Uterus (tissue), 3 donors: ENCODE measurements at regions not wholly inside any gene's neighbourhood (a gene's known extent, or its start where the extent isn't known, plus 50 kb on each side); places are given as distances from the start of the nearest gene placed in this dataset.
A peak's percentile ranks its signal among the peaks of the same experiment; 100 is the strongest.

Experiments used
- DNase-seq, 2 donors: peaks; one replicate each; pipeline ENCODE4 v3.0.0-alpha.2; 2019 to 2020
- H3K27ac ChIP-seq, 2 donors: fragments of 200-600 bp; sonication (generic); 1 replicate in 1 of 2; 2 replicates in 1 of 2; pipeline ENCODE4 v1.5.1; 2016 to 2018
- H3K27me3 ChIP-seq, 2 donors: fragments of 200-600 bp; sonication (generic); one replicate each; pipeline ENCODE4 v1.5.1; 2018 to 2019; ENCODE audit warnings: control low read depth in 1 of 2
- H3K36me3 ChIP-seq, 2 donors: fragments of 200-600 bp; sonication (generic); one replicate each; pipeline ENCODE4 v1.5.1; 2019; ENCODE audit warnings: control low read depth in 1 of 2
- H3K4me1 ChIP-seq, 2 donors: fragments of 200-600 bp; sonication (generic); one replicate each; pipeline ENCODE4 v1.5.1; 2018 to 2019; ENCODE audit warnings: control low read depth in 1 of 2
- H3K4me3 ChIP-seq, 2 donors: fragments of 200-600 bp; sonication (generic); 1 replicate in 1 of 2; 2 replicates in 1 of 2; pipeline ENCODE4 v1.5.1; 2018 to 2019; ENCODE audit warnings: mild to moderate bottlenecking in 1 of 2
- H3K9me3 ChIP-seq, 2 donors: fragments of 200-600 bp; sonication (generic); one replicate each; pipeline ENCODE4 v1.5.1; 2019; ENCODE audit warnings: control low read depth in 1 of 2
- POLR2A ChIP-seq, 2 donors: fragments of 450-650 bp; IDR thresholded peaks; one replicate each; pipeline ENCODE4 v1.6.1; 2016; ENCODE audit warnings: antibody characterized with exemption in 2 of 2, mild to moderate bottlenecking in 1 of 2, moderate library complexity in 1 of 2
- intact Hi-C: fragments of 100-400 bp; cut with DNase I; formaldehyde crosslinking; loops from one replicate; pipeline ENCODE4 v1.15.1; 2023; ENCODE audit warnings: low total_unique reads
- TF ChIP-seq, protein P1 (sequence below), 4 experiments: fragments of 200-600 bp in 2 of 4; fragments of 450-650 bp in 2 of 4; sonication (generic) in 2 of 4; IDR thresholded peaks; one replicate each; pipeline ENCODE4 v1.5.1; 2016 to 2019; ENCODE audit warnings: antibody characterized with exemption in 4 of 4, mild to moderate bottlenecking in 2 of 4, moderate library complexity in 1 of 4
- donor health status: DM: yes; HTN: yes; CAD: no.

- intact Hi-C loops: loop anchor here (10.0 kb wide), 1 partner anchor 375 kb away; no protein-coding TSS in a partner anchor
- Histone ChIP-seq H3K36me3 (no peaks in the 10 kb centered on the region), H3K4me1 (no peaks in the 10 kb centered on the region), H3K9me3 (no peaks in the 10 kb centered on the region), H3K4me3 (no peak overlapping the region), H3K27me3 (no peaks in the 10 kb centered on the region), H3K27ac (no peak overlapping the region)
- TF ChIP-seq POLR2A (IDR thresholded peaks at IDR 0.05): no peak
- TF ChIP-seq, protein P1, sequence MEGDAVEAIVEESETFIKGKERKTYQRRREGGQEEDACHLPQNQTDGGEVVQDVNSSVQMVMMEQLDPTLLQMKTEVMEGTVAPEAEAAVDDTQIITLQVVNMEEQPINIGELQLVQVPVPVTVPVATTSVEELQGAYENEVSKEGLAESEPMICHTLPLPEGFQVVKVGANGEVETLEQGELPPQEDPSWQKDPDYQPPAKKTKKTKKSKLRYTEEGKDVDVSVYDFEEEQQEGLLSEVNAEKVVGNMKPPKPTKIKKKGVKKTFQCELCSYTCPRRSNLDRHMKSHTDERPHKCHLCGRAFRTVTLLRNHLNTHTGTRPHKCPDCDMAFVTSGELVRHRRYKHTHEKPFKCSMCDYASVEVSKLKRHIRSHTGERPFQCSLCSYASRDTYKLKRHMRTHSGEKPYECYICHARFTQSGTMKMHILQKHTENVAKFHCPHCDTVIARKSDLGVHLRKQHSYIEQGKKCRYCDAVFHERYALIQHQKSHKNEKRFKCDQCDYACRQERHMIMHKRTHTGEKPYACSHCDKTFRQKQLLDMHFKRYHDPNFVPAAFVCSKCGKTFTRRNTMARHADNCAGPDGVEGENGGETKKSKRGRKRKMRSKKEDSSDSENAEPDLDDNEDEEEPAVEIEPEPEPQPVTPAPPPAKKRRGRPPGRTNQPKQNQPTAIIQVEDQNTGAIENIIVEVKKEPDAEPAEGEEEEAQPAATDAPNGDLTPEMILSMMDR (IDR thresholded peaks at IDR 0.05): no peak
- no peak for DNase-seq
These were observed 74.3 kb upstream of the CES5A start for GRCh38 chr16:55949518-55949917.

DNA sequence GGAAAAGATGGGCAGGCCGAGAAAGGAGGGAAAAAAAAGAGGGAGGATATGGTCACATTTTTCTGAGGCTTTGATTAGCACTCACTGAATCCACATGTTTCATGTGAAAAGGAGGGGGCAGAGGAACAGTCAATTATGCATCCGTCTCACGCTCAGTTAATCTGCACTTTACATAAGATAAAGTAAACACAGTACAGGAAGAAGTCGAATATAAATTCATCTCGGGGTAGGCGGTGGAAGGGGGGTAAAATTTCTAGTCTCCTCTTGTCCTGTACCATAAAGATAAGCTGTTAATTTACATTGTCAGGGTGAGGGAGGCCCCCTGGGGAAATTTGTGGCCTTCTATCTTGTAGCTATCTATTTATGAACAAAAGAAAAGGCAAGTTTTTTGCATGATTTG, 73.1 kb upstream of the CES5A start:
- TF ChIP-seq POLR2A (IDR thresholded peaks at IDR 0.05): no peak
- TF ChIP-seq, protein P1 (IDR thresholded peaks at IDR 0.05): no peak
- intact Hi-C loops: loop anchor here (10.0 kb wide), 1 partner anchor 377 kb away; no protein-coding TSS in a partner anchor
- no peaks in the 10 kb centered on the region for H3K27me3 ChIP-seq
- H3K9me3 ChIP-seq: no peaks in the 10 kb centered on the region
- DNase-seq: no peak
- H3K4me3 ChIP-seq: no peak overlapping the region
- H3K27ac ChIP-seq: no peak overlapping the region
- H3K36me3 ChIP-seq: no peaks in the 10 kb centered on the region
- H3K4me1 ChIP-seq: no peaks in the 10 kb centered on the region

DNA sequence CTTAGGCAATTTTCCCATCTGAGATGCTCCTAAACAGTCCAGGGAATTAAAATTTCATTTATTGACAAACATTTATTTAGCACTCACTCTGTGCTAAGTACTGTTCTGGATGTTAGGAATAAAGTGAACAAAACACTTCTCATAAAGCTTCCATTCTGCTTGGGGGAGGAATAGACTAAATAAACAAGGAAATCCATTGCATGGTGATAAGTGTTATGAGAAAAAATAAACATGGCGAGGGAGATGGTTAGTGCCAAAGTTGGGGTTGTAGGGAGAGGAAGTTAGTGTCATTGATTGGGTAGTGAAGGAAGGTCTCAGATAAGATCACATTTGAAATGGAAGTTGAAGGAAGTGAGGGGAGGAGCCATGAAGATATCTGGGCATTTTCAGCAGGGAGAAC, 72.2 kb upstream of the CES5A start:
- H3K27ac ChIP-seq: no peak overlapping the region
- DNase-seq: no peak
- H3K27me3 ChIP-seq: no peaks in the 10 kb centered on the region
- intact Hi-C loops: loop anchor here (10.0 kb wide), 1 partner anchor 377 kb away; no protein-coding TSS in a partner anchor
- no peaks in the 10 kb centered on the region for H3K9me3 ChIP-seq
- TF ChIP-seq, protein P1 (IDR thresholded peaks at IDR 0.05): no peak
- TF ChIP-seq POLR2A (IDR thresholded peaks at IDR 0.05): no peak
- H3K4me1 ChIP-seq: no peaks in the 10 kb centered on the region
- no peaks in the 10 kb centered on the region for H3K36me3 ChIP-seq
- H3K4me3 ChIP-seq: no peak overlapping the region

DNA sequence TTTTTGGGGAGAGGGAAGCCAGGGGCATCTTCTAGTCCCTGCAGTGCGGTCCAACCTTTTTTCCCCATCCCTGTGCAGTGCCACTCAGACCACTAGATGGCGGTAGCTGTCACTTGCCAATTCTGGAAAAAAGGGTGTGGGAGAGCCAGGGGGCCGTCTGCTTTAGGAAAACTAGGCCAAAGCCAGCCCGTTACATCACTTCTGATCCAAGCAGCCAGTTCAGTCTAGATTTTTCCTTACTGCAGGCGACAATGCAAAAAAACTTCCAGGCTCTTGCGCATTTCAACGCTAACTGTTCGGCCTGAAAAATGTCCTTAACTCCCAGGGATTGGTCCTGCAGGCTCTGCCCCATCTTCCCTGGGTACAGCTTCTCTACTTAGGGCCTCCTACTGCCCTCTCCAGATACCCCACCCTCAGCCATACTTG, 69.2 kb upstream of the CES5A start:
- no peaks in the 10 kb centered on the region for H3K36me3 ChIP-seq
- TF ChIP-seq, protein P1 (IDR thresholded peaks at IDR 0.05): peak; percentile 66 to 88 (median 74)
- TF ChIP-seq POLR2A (IDR thresholded peaks at IDR 0.05): no peak
- intact Hi-C loops: loop anchor here (10.0 kb wide), 1 partner anchor 380 kb away; no protein-coding TSS in a partner anchor
- no peaks in the 10 kb centered on the region for H3K27me3 ChIP-seq
- H3K4me1 ChIP-seq: no peaks in the 10 kb centered on the region
- peak; percentile 47 to 68 for DNase-seq
- no peak overlapping the region for H3K27ac ChIP-seq
- no peaks in the 10 kb centered on the region for H3K9me3 ChIP-seq
- H3K4me3 ChIP-seq: no peak overlapping the region

- DNase-seq: no peak
- no peak overlapping the region for H3K4me3 ChIP-seq
- no peak overlapping the region for H3K27ac ChIP-seq
- no peaks in the 10 kb centered on the region for H3K4me1 ChIP-seq
- H3K9me3 ChIP-seq: no peaks in the 10 kb centered on the region
- intact Hi-C loops: loop anchor here (10.0 kb wide), 1 partner anchor 382 kb away; no protein-coding TSS in a partner anchor
- no peaks in the 10 kb centered on the region for H3K27me3 ChIP-seq
- TF ChIP-seq, protein P1 (IDR thresholded peaks at IDR 0.05): no peak
- TF ChIP-seq POLR2A (IDR thresholded peaks at IDR 0.05): no peak
- H3K36me3 ChIP-seq: no peaks in the 10 kb centered on the region
These were observed 68.1 kb upstream of the CES5A start for GRCh38 chr16:55943267-55943666.
